GM23338 (cell line): ENCODE measurements at regions not wholly inside any gene's neighbourhood (a gene's known extent, or its start where the extent isn't known, plus 50 kb on each side); places are given as distances from the start of the nearest gene placed in this dataset.

Experiments
- ATAC-seq: fragments of 200-7000 bp; cut with Tn5 transposase; 3 replicates; pipeline ENCODE4 v1.9.1; 2020
- DNase-seq: peaks from one replicate; pipeline ENCODE4 v3.0.0-alpha.2; 2015; ENCODE audit warnings: low spot score
- H2AFZ ChIP-seq: fragments of 200-600 bp; sonication (generic); 2 replicates; pipeline ENCODE4 v1.8.0; 2016; ENCODE audit warnings: antibody characterized with exemption, mild to moderate bottlenecking, moderate library complexity
- H3F3A ChIP-seq: fragments of 200-600 bp; sonication (generic); replicated peaks from 2 replicates; pipeline ENCODE4 v1.8.0; 2017; ENCODE audit warnings: antibody characterized with exemption, mixed run types, low read depth
- H3K27ac ChIP-seq: fragments of 200-600 bp; sonication (generic); 2 replicates; pipeline ENCODE4 v1.6.1; 2016; ENCODE audit warnings: low read depth
- H3K27me3 ChIP-seq: fragments of 200-600 bp; sonication (generic); 2 replicates; pipeline ENCODE4 v1.8.0; 2016; ENCODE audit warnings: mild to moderate bottlenecking, mixed run types, moderate library complexity; ENCODE audit not compliant: insufficient read depth
- H3K36me3 ChIP-seq: fragments of 200-600 bp; sonication (generic); 2 replicates; pipeline ENCODE4 v1.8.0; 2016; ENCODE audit warnings: mild to moderate bottlenecking; ENCODE audit not compliant: insufficient read depth
- H3K4me1 ChIP-seq: fragments of 200-600 bp; sonication (generic); 2 replicates; pipeline ENCODE4 v1.8.0; 2016; ENCODE audit warnings: mild to moderate bottlenecking, moderate library complexity; ENCODE audit not compliant: insufficient read depth
- H3K4me2 ChIP-seq: fragments of 200-600 bp; sonication (generic); 2 replicates; pipeline ENCODE4 v1.7.1; 2017; ENCODE audit warnings: mixed run types
- H3K4me3 ChIP-seq: fragments of 200-600 bp; sonication (generic); 2 replicates; pipeline ENCODE4 v1.6.1; 2016; ENCODE audit warnings: mixed run types
- H3K79me2 ChIP-seq: fragments of 200-600 bp; sonication (generic); replicated peaks from 2 replicates; pipeline ENCODE4 v1.8.0; 2017; ENCODE audit warnings: mild to moderate bottlenecking; ENCODE audit not compliant: insufficient read depth
- H3K9me2 ChIP-seq: fragments of 200-600 bp; sonication (generic); 2 replicates; pipeline ENCODE4 v1.8.0; 2017; ENCODE audit not compliant: insufficient read depth
- H4K20me1 ChIP-seq: fragments of 200-600 bp; sonication (generic); replicated peaks from 2 replicates; pipeline ENCODE4 v1.8.0; 2017; ENCODE audit warnings: mild to moderate bottlenecking; ENCODE audit not compliant: insufficient read depth
- H3K27ac Mint-ChIP-seq: 2 replicates; pipeline ENCODE4 v1.8.0; 2020; ENCODE audit warnings: inconsistent platforms, mild to moderate bottlenecking, moderate library complexity, mixed read lengths
- H3K27me3 Mint-ChIP-seq: 3 replicates; pipeline ENCODE4 v1.8.0; 2022; ENCODE audit warnings: low read depth, mild to moderate bottlenecking, moderate library complexity, mixed read lengths, inconsistent platforms; ENCODE audit not compliant: insufficient read depth, poor library complexity
- H3K36me3 Mint-ChIP-seq: 3 replicates; pipeline ENCODE4 v1.8.0; 2021; ENCODE audit warnings: low read depth, mild to moderate bottlenecking, inconsistent platforms, moderate library complexity, mixed read lengths
- H3K4me1 Mint-ChIP-seq: 3 replicates; pipeline ENCODE4 v1.8.0; 2020; ENCODE audit warnings: mild to moderate bottlenecking, inconsistent platforms, mixed read lengths
- H3K4me3 Mint-ChIP-seq: 3 replicates; pipeline ENCODE4 v1.8.0; 2021; ENCODE audit warnings: moderate library complexity, mild to moderate bottlenecking, inconsistent platforms, mixed read lengths
- H3K9me3 Mint-ChIP-seq: 3 replicates; pipeline ENCODE4 v1.8.0; 2020; ENCODE audit warnings: moderate library complexity, mild to moderate bottlenecking, inconsistent platforms, mixed read lengths
- EZH2phosphoT487 ChIP-seq: fragments of 200-600 bp; sonication (generic); IDR thresholded peaks from one replicate; pipeline ENCODE4 v1.8.1; 2018; ENCODE audit warnings: antibody characterized with exemption; ENCODE audit not compliant: unreplicated experiment
- NANOG ChIP-seq: IDR thresholded peaks from 2 replicates; pipeline ENCODE4 v1.6.1; 2016; ENCODE audit warnings: antibody characterized with exemption, borderline replicate concordance
- STAT1 ChIP-seq: IDR thresholded peaks from one replicate; pipeline ENCODE4 v1.6.1; 2016; ENCODE audit warnings: antibody characterized with exemption; ENCODE audit not compliant: unreplicated experiment
- ZNF114 ChIP-seq: fragments of 250-450 bp; sonication (Bioruptor Pico); IDR thresholded peaks from 2 replicates; pipeline ENCODE4 v1.5.0; 2020; ENCODE audit warnings: mild to moderate bottlenecking, moderate library complexity
- ZNF331 ChIP-seq: fragments of 250-450 bp; sonication (Bioruptor Pico); IDR thresholded peaks from 2 replicates; pipeline ENCODE4 v1.5.0; 2020; ENCODE audit warnings: low read depth, mild to moderate bottlenecking, moderate library complexity
- ZNF462 ChIP-seq: fragments of 250-450 bp; sonication (Bioruptor Pico); IDR thresholded peaks from 2 replicates; pipeline ENCODE4 v1.5.0; 2020; ENCODE audit warnings: mild to moderate bottlenecking, moderate library complexity

- H3K27me3 Mint-ChIP-seq = no peaks in the 10 kb centered on the region
- Histone ChIP-seq H3K4me2 (no peak overlapping the region), H4K20me1 (no peaks in the 10 kb centered on the region), H3K27me3 (no peaks in the 10 kb centered on the region), H2AFZ (no peak overlapping the region), H3F3A (no peaks in the 10 kb centered on the region), H3K27ac (no peak overlapping the region), H3K4me1 (no peaks in the 10 kb centered on the region), H3K4me3 (no peak overlapping the region), H3K36me3 (no peaks in the 10 kb centered on the region), H3K9me2 (0 out of 2 replicates have a peak, but pooled peaks cover 4% of the 10 kb centered on the region), H3K79me2 (no peaks in the 10 kb centered on the region)
- no peaks in the 10 kb centered on the region for H3K4me1 Mint-ChIP-seq
- H3K27ac Mint-ChIP-seq = no peak overlapping the region
- peaks cover 8% of the 10 kb centered on the region for H3K9me3 Mint-ChIP-seq
- no peaks in the 10 kb centered on the region for H3K36me3 Mint-ChIP-seq
- ATAC-seq (no peak), DNase-seq (no peak)
- no peak for TF ChIP-seq NANOG
- TF ChIP-seq EZH2phosphoT487 = no peak
- no peak for TF ChIP-seq ZNF331 (CRISPR knock-in tag)
- TF ChIP-seq STAT1 = no peak
- TF ChIP-seq ZNF462 = no peak
- no peak for TF ChIP-seq ZNF114 (CRISPR knock-in tag)
- H3K4me3 Mint-ChIP-seq = no peak overlapping the region
Measured at GRCh38 chr11:109073032-109073822, 348.8 kb upstream of the C11orf87 start.
